Testis (tissue), 2 donors: ENCODE measurements at regions not wholly inside any gene's neighbourhood (a gene's known extent, or its start where the extent isn't known, plus 50 kb on each side); places are given as distances from the start of the nearest gene placed in this dataset.

Experiments
- DNase-seq: peaks from one replicate; pipeline ENCODE4 v3.0.0-alpha.2; 2019
- H3K27ac ChIP-seq, 2 donors: fragments of 200-600 bp; sonication (generic); one replicate each; pipeline ENCODE4 v1.5.1; 2019
- H3K27me3 ChIP-seq: fragments of 200-600 bp; sonication (generic); one replicate; pipeline ENCODE4 v1.5.1; 2019
- H3K36me3 ChIP-seq: fragments of 200-600 bp; sonication (generic); one replicate; pipeline ENCODE4 v1.5.1; 2017; ENCODE audit warnings: low read depth; ENCODE audit errors: missing control alignments
- H3K4me1 ChIP-seq: fragments of 200-600 bp; sonication (generic); one replicate; pipeline ENCODE4 v1.5.1; 2019
- H3K4me3 ChIP-seq, 2 donors: fragments of 200-600 bp; sonication (generic); one replicate each; pipeline ENCODE4 v1.5.1; 2017 to 2019
- H3K9me3 ChIP-seq: fragments of 200-600 bp; sonication (generic); one replicate; pipeline ENCODE4 v1.5.1; 2017
- CTCF ChIP-seq, 3 experiments: fragments of 450-650 bp in 2 of 3; fragments of 200-600 bp in 1 of 3; sonication (generic) in 1 of 3; IDR thresholded peaks; one replicate each; pipeline ENCODE4 v1.5.1; 2016 to 2019; ENCODE audit warnings: antibody characterized with exemption in 3 of 3, mild to moderate bottlenecking in 2 of 3, moderate library complexity in 1 of 3
- POLR2A ChIP-seq: fragments of 450-650 bp; IDR thresholded peaks from one replicate; pipeline ENCODE4 v1.6.1; 2017; ENCODE audit warnings: antibody characterized with exemption, mild to moderate bottlenecking, moderate library complexity
- WGBS, 2 donors: methylation state at CpG; one replicate each; pipeline ENCODE4 v1.1.5; 2018; 5-methylcytosine and 5-hydroxymethylcytosine counted together
- intact Hi-C: fragments of 100-400 bp; cut with DNase I; formaldehyde crosslinking; loops from one replicate; pipeline ENCODE4 v1.15.1; 2023; ENCODE audit warnings: low total_unique reads

DNA sequence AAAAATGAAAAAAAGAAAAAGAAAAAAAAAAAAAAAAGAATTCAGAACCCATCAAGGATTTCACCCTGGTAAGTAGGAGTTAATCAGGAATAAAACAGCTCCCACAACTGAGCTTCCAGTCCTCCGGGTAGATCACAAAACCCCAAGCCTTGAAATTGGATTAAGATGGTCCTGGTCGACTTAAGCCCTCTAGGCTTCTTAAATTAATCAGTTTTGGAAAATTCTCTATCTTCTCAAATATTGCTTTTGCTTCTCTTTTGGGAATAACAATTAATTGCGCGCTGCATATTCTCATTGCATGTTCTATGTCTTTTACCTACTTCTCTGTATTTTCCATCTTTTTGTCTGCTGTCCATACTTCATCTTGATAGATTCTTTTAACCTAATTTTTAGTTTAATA lies 348.0 kb upstream of the MEX3C start:
- no peak overlapping the region for H3K27ac ChIP-seq
- DNase-seq: no peak
- intact Hi-C loops: no loop called here
- WGBS, 2 donors: 49 to 68% methylated on average over 4 of the region's 4 CpGs
- H3K4me3 ChIP-seq: no peak overlapping the region
- TF ChIP-seq POLR2A: no peak
- TF ChIP-seq CTCF (IDR thresholded peaks at IDR 0.05): no peak
- H3K9me3 ChIP-seq: no peaks in the 10 kb centered on the region
- H3K27me3 ChIP-seq: no peaks in the 10 kb centered on the region
- H3K4me1 ChIP-seq: no peaks in the 10 kb centered on the region
- no peaks in the 10 kb centered on the region for H3K36me3 ChIP-seq

GRCh38 chr18:51559198-51559901 lies 361.9 kb upstream of the MEX3C start:
- H3K4me1 ChIP-seq: no peaks in the 10 kb centered on the region
- DNase-seq: no peak
- intact Hi-C loops: no loop called here
- H3K4me3 ChIP-seq: no peak overlapping the region
- WGBS, 2 donors: 93 to 96% methylated on average over 2 of the region's 2 CpGs
- H3K27me3 ChIP-seq: no peaks in the 10 kb centered on the region
- H3K27ac ChIP-seq: no peak overlapping the region
- no peaks in the 10 kb centered on the region for H3K36me3 ChIP-seq
- no peak for TF ChIP-seq CTCF (IDR thresholded peaks at IDR 0.05)
- TF ChIP-seq POLR2A: no peak
- no peaks in the 10 kb centered on the region for H3K9me3 ChIP-seq

GRCh38 chr18:51559902-51560287 lies 362.4 kb upstream of the MEX3C start:
- DNase-seq: no peak
- intact Hi-C loops: no loop called here

GRCh38 chr18:51561821-51562220 lies 364.3 kb upstream of the MEX3C start:
- Histone ChIP-seq H3K9me3 (no peaks in the 10 kb centered on the region), H3K36me3 (no peaks in the 10 kb centered on the region), H3K27ac (no peak overlapping the region), H3K4me3 (no peak overlapping the region), H3K4me1 (no peaks in the 10 kb centered on the region), H3K27me3 (no peaks in the 10 kb centered on the region)
- 23 to 51% methylated on average over 4 of the region's 4 CpGs for WGBS, 2 donors
- peak; percentile 86 for DNase-seq
- intact Hi-C loops: no loop called here
- TF ChIP-seq CTCF (IDR thresholded peaks at IDR 0.05) (no peak), POLR2A (no peak)

More at GRCh38 chr18:51559902-51560287, 362.4 kb upstream of the MEX3C start:
- TF ChIP-seq CTCF (IDR thresholded peaks at IDR 0.05): no peak
- no peak for TF ChIP-seq POLR2A
- Histone ChIP-seq H3K4me1 (no peaks in the 10 kb centered on the region), H3K27ac (no peak overlapping the region), H3K36me3 (no peaks in the 10 kb centered on the region), H3K4me3 (no peak overlapping the region), H3K9me3 (no peaks in the 10 kb centered on the region), H3K27me3 (no peaks in the 10 kb centered on the region)
- WGBS, 2 donors: 97 to 100% methylated on average over 1 of the region's 1 CpG

- WGBS, 2 donors: 77 to 83% methylated on average over 5 of the region's 5 CpGs
- no peaks in the 10 kb centered on the region for H3K9me3 ChIP-seq
- H3K4me1 ChIP-seq: no peaks in the 10 kb centered on the region
- intact Hi-C loops: no loop called here
- no peak for DNase-seq
- H3K36me3 ChIP-seq: no peaks in the 10 kb centered on the region
- TF ChIP-seq POLR2A: no peak
- no peak for TF ChIP-seq CTCF (IDR thresholded peaks at IDR 0.05)
- H3K27ac ChIP-seq: no peak overlapping the region
- no peaks in the 10 kb centered on the region for H3K27me3 ChIP-seq
- no peak overlapping the region for H3K4me3 ChIP-seq
Measured at GRCh38 chr18:51562866-51563265, 365.4 kb upstream of the MEX3C start.
